Prostate gland (tissue), 2 donors: ENCODE measurements at regions not wholly inside any gene's neighbourhood (a gene's known extent, or its start where the extent isn't known, plus 50 kb on each side); places are given as distances from the start of the nearest gene placed in this dataset.
A peak's percentile ranks its signal among the peaks of the same experiment; 100 is the strongest.
"Not testable (repeated sequence)": the region's sequence is repeated elsewhere in the genome, so short reads cannot be mapped to it uniquely, and the experiment has no call there.

Source experiments
- DNase-seq: peaks from one replicate; pipeline ENCODE4 v3.0.0-alpha.2; 2019; ENCODE audit warnings: low spot score
- H3K27ac ChIP-seq, 2 donors: fragments of 200-600 bp; sonication (generic); 2 replicates each; pipeline ENCODE4 v1.5.1; 2017 to 2019
- H3K27me3 ChIP-seq: fragments of 200-600 bp; sonication (generic); replicated peaks from 2 replicates; pipeline ENCODE4 v1.5.1; 2019; ENCODE audit not compliant: insufficient read depth
- H3K36me3 ChIP-seq, 2 donors: fragments of 200-600 bp; sonication (generic); 1 replicate in 1 of 2; 2 replicates in 1 of 2; pipeline versions ENCODE4 v1.5.1 to v1.8.1; 2017 to 2019
- H3K4me1 ChIP-seq: fragments of 200-600 bp; sonication (generic); replicated peaks from 2 replicates; pipeline ENCODE4 v1.5.1; 2019
- H3K4me3 ChIP-seq, 2 donors: fragments of 200-600 bp; sonication (generic); 2 replicates each; pipeline ENCODE4 v1.5.1; 2017 to 2019
- H3K9me3 ChIP-seq: fragments of 200-600 bp; sonication (generic); 2 replicates; pipeline ENCODE4 v1.5.1; 2017
- CTCF ChIP-seq, 4 experiments: fragments of 200-600 bp in 2 of 4; fragments of 450-650 bp in 2 of 4; sonication (generic) in 2 of 4; IDR thresholded peaks; 1 replicate in 3 of 4; 2 replicates in 1 of 4; pipeline ENCODE4 v1.5.1; 2016 to 2019; ENCODE audit warnings: antibody characterized with exemption in 4 of 4, mild to moderate bottlenecking in 2 of 4, moderate library complexity in 2 of 4
- POLR2A ChIP-seq: fragments of 450-650 bp; IDR thresholded peaks from one replicate; pipeline ENCODE4 v1.6.1; 2016; ENCODE audit warnings: antibody characterized with exemption, mild to moderate bottlenecking
- POLR2AphosphoS5 ChIP-seq: sonication (generic); formaldehyde crosslinking; IDR thresholded peaks from one replicate; pipeline ENCODE4 v1.6.1; 2017; ENCODE audit warnings: antibody characterized with exemption
- WGBS: methylation state at CpG from one replicate; pipeline ENCODE4 v1.1.5; 2018; 5-methylcytosine and 5-hydroxymethylcytosine counted together
- intact Hi-C: fragments of 100-400 bp; cut with DNase I; formaldehyde crosslinking; loops from one replicate; pipeline ENCODE4 v1.14.2; 2022

DNA sequence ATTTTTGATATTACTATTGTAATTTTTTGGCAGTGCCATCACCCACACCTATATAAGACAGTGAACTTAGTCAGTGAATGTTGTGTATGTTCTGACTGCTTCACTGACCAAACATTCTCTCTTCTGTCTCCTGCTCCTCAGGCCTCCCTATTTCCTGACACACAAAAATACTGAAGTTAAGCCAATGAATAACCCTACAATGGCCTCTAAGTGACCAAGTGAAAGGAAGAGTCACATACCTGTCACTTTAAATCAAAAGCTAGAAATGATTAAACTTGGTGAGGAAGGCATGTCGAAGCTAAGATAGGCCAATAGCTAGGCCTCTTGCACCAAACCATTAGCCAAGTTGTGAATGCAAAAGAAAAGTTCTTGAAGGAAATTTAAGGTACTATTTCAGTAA, 151.9 kb downstream of the RND3 start:
- no peak for DNase-seq
- Histone ChIP-seq H3K4me1 (peaks cover 8% of the 10 kb centered on the region), H3K27ac (no peak overlapping the region), H3K27me3 (no peaks in the 10 kb centered on the region), H3K4me3 (no peak overlapping the region), H3K36me3 (no peaks in the 10 kb centered on the region), H3K9me3 (no peaks in the 10 kb centered on the region)
- 92% methylated on average over 1 of the region's 1 CpG for WGBS
- TF ChIP-seq POLR2AphosphoS5 (no peak), POLR2A (no peak), CTCF (IDR thresholded peaks at IDR 0.05) (no peak)
- intact Hi-C loops, result no loop called here

- H3K36me3 ChIP-seq, result no peaks in the 10 kb centered on the region
- H3K9me3 ChIP-seq, result no peaks in the 10 kb centered on the region
- 54% methylated on average over 2 of the region's 2 CpGs for WGBS
- no peaks in the 10 kb centered on the region for H3K27me3 ChIP-seq
- peaks cover 6% of the 10 kb centered on the region for H3K4me1 ChIP-seq
- TF ChIP-seq POLR2AphosphoS5, result no peak
- peak in 1 of 4 experiments; percentile 28 for TF ChIP-seq CTCF (IDR thresholded peaks at IDR 0.05)
- no peak overlapping the region for H3K4me3 ChIP-seq
- peak; percentile 8 for DNase-seq
- H3K27ac ChIP-seq, result no peak overlapping the region
- intact Hi-C loops, result no loop called here
Measured at GRCh38 chr2:150332383-150332782, 155.1 kb downstream of the RND3 start.

GRCh38 chr2:150327564-150328489, 159.6 kb downstream of the RND3 start:
- Histone ChIP-seq H3K36me3 (no peaks in the 10 kb centered on the region), H3K27me3 (no peaks in the 10 kb centered on the region), H3K27ac (peak overlapping the region; percentile 7 to 20), H3K4me1 (peaks cover 6% of the 10 kb centered on the region), H3K4me3 (no peak overlapping the region), H3K9me3 (no peaks in the 10 kb centered on the region)
- 31% methylated on average over 14 of the region's 14 CpGs for WGBS
- TF ChIP-seq POLR2AphosphoS5 (peak; percentile 77), CTCF (IDR thresholded peaks at IDR 0.05) (no peak), POLR2A (no peak)
- intact Hi-C loops, result no loop called here
- DNase-seq, result peak; percentile 74

DNA sequence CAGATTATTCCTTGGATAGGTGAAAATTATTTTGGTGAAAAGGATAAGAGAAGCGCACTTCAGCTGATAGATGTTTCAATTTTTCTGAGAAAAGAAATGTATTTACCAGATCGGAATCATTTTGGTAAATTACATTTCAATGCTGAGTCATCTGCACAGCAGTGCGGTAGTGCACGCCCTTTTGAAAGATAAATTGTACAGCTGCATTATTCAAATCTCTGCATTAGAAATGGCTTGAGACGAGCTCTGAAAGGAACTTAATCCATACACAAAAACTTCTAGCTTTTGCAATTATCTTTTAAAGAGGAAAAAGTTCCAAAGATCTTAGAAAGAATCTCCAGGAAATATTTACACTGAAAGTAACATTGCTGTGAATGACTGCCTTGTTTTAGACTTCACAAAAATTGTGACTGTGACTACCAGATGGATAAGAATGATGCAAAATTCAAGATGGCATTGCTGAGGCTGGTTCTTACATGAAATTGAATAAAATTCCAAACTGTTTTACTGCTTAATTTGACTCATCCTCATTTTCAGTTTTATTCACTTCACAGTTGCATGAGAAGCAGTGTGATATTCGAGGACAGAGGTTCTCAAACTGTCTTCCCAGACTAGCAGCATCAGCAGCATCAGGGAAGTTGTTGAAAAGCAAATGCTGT, 161.7 kb downstream of the RND3 start:
- Histone ChIP-seq H3K27me3 (no peaks in the 10 kb centered on the region), H3K27ac (no peak overlapping the region), H3K4me3 (no peak overlapping the region), H3K36me3 (no peaks in the 10 kb centered on the region), H3K9me3 (no peaks in the 10 kb centered on the region), H3K4me1 (peaks cover 6% of the 10 kb centered on the region)
- TF ChIP-seq POLR2A (no peak), POLR2AphosphoS5 (no peak), CTCF (IDR thresholded peaks at IDR 0.05) (no peak)
- DNase-seq, result no peak
- WGBS, result 78% methylated on average over 6 of the region's 6 CpGs
- intact Hi-C loops, result no loop called here

DNA sequence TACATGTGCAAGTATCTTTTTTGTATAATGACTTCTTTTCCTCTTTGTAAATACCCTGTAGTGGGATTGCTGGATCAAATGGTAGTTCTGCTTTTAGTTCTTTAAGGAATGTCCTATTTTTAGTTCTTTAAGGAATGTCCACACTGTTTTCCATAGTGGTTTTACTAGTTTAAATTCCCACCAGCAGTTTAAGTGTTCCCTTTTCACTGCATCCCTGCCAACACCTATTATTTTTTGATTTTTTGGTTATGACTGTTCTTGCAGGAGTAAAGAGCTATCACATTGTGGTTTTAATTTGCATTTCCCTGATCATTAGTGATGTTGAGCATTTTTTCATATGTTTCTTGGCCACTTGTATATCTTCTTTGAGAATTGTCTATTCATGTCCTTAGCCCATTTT, 164.4 kb downstream of the RND3 start:
- H3K4me3 ChIP-seq, H3K27me3 ChIP-seq, H3K36me3 ChIP-seq, H3K27ac ChIP-seq, intact Hi-C loops, H3K4me1 ChIP-seq, H3K9me3 ChIP-seq, DNase-seq: not testable (repeated sequence)
